ENCODE measurements at regions not wholly inside any gene's neighbourhood (a gene's known extent, or its start where the extent isn't known, plus 50 kb on each side); places are given as distances from the start of the nearest gene placed in this dataset.
A peak's percentile ranks its signal among the peaks of the same experiment; 100 is the strongest.

DNA sequence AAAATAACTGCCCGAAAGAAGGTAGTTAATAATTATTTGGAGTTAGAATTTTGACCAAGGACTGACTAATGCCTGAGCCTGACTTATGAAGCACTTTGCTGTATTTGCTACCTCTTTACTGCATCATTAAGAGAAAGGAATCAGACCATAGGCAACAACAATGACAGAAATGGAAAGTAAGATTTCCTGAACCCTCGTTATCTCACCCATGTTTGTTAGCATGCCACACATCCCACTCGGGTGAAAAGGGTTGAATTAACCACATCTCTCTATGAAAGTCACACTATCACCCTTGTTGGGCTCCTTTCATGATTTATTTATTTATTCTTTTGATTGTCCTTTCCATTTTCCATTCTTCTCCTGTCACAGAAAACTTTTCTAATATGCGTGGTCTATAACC, 59.6 kb downstream of the OLIG3 start:
- no peak for DNase-seq (ENCODE audit: low spot score)

DNA sequence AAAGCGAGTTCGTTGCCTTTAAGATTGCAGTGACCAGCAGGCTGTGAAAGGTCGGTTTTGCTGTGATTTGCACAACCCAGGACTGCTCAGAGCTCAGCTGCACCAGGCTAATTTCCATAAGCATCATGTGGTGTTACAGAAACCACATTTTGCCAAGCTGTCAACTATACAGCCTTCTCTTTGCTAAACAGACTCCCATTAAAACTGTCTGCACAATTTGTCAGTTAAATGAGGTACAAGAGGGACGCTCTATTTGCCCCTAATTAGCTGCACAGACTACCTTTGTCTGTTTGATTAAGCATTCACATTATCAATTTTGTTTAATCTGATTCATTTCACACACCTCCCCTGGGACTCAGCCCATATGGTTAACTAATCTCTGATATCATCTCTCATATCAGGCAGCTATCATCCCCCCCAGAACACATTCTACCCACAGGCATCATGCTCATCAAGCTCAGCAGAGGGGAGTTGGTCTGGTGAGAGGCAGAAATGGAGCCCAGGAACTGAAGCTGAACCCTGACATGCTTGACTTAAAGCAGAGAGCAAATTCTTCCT, 62.1 kb downstream of the OLIG3 start:
- DNase-seq (ENCODE audit: low spot score): no peak

DNA sequence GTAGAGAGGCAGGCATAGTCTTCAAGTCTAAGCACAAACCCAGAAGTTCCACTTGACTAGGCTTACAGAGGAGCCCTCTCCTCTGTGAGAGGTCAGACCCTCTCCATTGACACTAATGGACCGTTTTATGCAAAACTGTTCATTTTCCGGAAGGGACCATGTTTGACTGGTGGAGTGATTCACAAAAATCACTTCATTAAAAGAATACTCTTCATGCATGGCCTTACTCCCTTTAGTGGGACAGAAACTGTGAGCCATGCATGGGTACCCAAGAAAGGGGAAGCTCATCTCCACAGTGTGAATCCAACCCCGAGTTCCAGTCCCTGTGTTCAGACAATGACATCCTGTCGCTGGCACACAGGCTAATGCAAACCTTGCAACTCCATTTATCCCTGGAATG, 63.2 kb downstream of the OLIG3 start:
- no peak for DNase-seq (ENCODE audit: low spot score)

DNA sequence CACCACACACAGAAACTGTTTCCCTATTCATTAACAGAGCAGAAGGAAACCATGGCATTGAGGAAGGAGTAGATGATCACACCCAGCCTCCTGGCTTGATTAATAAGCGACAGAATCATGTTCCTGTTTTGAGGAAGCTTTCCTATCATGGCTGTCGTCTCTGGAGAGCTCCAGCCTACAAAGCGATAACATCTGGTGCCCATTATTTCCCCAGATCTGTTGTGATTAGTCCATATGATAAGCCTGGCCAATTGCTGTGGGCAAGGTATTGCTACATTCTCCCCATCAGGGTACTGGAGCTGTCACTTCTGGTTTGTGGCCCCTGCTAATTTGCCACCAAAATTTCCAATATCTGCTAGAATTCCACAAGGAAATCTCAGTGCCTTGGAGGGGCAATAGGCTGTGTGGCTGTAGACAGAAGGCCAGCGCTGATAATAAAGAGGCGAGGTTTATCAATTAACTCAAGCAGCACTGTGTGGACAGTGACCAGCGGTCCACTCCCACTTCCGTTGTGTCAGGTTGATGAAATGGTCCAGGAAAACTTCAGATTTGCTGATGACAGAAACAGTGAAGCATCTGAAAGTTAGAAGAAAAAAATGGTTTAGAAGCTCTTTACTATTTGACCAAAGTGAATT, 66.4 kb downstream of the OLIG3 start:
- no peak for DNase-seq (ENCODE audit: low spot score)

DNA sequence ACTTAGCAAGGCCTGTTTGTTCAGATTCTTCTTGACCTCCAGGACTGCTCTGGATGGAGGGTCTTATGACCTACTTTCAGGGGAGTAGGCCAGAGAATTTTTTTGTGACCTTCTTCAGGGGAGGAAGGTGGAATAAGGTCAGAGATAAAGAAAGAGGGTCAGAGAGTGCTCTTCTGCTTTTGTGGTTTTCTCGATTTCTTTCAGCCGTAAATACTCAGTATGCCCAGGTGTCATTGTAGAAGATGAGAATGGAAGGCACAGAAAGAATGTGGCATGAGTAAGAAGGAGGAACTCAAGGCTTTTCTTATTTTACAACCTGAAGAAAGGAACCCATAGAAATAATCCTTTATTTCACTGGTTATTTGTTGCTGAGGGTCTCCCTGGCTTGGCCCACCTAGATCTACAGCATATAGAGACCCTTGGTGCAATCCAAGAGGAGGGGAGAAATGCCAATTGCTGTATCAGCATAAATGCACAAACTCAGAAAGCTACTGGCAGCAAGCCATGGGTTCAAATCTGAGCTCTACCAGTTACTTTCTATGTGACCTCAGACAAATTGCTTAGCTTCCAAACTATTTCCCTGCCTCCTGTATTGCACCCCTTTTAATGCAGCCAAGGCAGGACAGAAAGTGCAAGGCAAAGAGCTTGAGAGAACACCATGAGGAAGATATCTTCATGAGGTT, 68.0 kb downstream of the OLIG3 start:
- no peak for DNase-seq (ENCODE audit: low spot score)

DNA sequence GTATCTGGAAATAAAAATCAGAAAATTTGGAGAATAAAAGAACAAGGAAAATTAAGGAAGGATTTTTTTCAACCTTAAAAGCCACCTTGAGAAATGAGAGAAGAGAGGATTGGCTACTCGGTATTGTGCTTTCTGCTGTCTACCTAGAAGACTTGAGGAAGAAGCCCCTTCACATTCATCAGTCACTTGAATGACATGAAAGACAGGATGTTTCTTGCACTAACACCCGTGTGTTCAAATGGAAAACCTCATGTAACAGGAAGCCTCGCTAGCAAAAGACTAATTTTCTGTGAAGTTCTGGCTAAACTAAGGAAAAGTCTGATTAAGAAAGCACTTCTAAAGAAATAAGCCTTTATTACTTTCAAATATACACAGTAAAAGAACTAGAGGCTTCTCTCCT, 69.9 kb downstream of the OLIG3 start:
- peak; percentile 14 for DNase-seq (ENCODE audit: low spot score)

DNA sequence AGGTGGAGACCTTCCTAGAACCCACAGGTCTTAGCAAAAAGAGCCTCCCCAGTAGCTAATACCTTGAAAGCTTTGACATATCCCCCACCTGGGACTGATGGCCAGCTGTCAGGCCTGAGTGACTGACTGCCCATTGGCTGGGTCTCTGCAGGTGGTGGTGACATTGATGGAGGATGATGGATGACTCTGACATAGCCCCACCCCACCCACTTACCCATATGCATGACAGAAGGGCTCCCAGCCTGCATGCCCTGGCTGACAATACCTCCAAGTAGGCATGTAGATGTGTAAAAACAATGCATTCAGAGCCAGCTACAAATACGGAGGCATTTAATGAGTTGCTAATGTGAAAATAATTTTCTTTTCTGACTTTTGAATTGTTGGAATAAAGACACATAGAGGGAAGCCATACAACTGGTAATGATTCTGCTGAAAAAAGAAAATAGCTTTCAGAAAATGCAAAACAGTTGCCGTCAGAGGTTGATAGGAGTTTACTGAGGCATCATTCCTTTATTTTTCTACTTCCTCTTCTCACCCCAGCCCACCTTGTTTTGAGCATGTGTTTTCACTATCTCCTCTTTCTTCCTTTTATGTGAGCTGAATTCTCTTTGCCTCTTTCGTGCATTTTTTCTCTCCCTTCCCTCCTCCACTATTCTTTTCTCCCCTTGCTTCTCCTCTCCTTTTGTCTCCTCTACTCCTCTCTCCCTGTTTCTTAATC, 70.6 kb downstream of the OLIG3 start:
- DNase-seq (ENCODE audit: low spot score): no peak

DNA sequence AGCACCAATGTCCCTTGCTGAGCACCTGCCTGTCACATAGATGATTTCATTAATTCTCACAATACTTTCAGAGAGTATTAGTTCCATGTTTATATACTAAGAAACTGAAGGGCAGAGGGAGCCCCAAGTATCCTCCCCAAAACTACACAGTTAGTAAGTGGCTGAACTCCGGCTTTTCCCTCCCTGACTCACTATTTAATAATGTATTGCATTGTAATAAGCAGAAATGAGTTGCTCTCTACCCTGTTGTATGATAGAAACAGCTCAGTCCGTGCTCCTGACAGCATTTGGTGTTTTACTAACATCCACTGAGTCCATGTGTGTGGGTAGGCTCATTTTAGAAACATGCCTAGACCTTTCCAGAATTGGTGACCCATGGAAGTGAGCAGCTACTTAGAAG, 76.8 kb downstream of the OLIG3 start:
- DNase-seq (ENCODE audit: low spot score): no peak

DNA sequence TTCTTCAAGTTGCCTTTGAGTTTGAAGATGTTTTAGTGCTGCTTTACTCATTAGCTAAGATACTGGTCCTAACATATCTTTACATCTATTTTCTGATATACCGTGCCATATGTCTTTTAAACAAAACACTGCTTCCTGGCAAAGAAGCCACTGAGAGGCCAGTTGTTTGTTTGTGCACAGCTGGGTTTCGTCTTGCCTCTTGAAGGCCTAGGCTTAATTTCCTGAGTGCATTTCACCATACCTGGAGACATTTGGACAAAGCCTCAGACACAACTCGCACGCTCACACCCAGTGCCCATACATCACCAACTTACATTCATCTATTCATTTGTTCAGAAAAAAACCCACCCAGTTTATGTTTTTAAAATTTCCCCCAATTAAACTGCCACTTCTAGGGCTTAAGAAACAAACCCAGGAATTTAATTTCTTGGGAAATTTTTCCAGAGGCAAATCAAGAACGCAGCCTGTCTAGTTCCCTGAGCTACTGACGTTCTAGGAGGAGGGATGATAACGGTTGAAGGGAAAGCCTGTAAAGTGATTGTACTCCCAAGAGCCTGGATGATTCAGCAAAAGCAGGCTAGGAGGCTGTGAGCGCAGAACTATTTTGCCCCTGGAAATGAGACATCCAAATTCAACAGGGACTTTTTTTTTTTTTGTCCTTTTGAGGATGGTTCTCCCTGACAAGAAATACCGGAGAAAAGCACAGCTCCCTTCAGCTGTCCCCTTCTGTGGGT, 77.7 kb downstream of the OLIG3 start:
- DNase-seq (ENCODE audit: low spot score): no peak

DNA sequence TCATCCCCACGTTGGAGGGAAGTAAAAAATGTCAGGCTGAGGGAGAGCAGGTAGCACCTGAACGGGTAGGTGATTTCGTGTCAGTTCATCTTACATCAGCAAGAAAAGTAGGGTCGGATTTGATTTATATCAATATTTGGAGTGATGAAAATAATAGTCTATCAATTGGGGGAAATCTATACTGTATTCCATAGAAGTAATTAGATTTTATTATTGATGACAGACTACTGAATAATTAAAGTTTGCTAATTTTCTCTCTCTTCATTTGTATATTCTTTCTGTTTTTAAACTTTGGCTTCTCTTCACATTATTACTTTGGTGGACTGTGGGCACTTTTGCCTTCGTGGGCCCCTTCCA, 78.4 kb downstream of the OLIG3 start:
- no peak for DNase-seq (ENCODE audit: low spot score)

DNA sequence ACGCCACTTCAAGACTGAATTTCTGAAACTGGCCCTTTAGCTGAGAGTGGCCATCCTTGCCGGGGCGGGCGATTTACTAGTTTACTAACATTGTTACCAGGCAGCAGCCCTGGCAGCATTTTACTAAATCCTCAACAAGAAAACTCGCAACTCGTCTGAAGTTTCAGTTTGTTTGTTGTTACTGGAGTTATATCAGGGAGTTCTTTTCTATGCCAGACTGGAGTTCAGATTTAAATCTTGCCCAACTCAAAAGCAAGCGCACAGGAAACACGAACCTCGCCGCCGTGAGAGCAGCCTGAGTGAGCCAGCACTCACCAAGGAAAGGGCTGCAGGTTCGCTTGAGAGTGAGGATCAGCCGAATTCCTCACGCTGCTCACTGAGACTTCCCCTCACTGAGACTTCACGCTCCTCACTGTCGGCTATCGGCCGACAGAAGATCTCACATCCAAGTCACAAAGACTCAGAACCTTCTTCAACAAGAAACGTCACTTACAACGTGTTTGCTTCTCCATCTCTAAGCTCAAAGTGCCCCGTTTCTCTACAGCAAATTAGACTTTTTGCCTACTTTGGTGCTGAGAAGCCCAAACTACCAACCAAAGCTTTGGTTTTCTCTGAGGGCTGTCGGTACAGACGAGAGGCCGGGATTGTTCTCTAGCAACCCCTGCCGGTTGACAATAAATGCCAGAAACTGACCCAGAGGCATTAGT, 78.9 kb downstream of the OLIG3 start:
- DNase-seq (ENCODE audit: low spot score): peak; percentile 81

DNA sequence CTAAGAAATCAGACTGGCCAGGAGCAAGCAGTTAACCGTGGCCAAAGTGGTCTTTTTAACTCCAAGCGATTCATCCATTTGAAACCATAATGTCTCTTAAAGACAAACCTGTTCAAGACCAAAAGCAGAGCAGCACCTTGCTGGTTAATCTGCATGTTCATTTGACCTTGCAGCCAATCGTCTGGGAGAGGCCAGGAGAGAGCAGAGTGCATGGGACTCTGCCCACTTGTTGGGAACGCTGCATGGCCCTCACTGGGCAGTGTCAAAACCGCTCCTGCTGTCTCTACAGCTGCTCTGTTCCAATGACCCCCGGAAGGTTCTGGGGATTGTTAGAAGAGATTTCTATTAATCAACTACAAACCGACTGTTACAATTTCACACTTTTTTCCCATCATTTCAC, 79.6 kb downstream of the OLIG3 start:
- no peak for DNase-seq (ENCODE audit: low spot score)

DNA sequence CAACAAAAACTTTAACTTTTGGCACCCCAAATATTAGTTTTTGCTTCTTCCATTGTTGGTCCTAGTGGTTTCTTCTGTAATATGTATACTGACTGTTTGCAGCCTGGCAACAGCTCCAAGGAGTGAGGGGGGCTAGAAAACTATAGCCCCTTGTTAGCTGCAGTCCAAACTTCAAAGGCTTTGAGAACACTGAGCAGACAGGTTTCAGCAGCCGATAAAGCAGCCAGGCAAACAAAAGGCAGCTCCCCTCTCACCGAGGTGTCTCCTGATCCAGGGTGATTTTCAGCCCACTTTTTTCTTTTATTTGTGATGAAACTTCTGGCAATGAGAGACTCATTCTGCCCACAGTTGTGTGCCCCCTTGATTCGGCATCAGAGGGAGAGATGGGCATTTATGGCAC, 80.7 kb downstream of the OLIG3 start:
- DNase-seq (ENCODE audit: low spot score): no peak

DNA sequence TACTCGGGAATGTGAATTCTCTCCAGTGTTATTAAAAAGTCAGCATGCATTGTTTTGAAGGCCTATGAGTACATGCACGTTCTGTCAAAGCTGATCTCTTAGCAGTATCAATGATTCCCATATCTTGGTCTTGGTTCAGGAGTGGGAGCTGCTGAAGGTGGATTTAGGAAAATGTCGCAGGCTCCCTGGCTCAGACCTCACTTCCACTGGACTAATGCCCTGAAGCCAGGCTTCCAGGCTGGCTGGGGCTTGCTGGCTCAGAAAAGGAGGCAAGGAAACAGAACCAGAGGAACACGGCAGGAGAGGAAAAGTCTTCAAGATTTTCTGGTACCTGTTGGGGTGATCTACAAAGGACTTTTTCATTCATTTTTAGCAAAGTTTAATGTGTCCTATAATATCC, 81.6 kb downstream of the OLIG3 start:
- no peak for DNase-seq (ENCODE audit: low spot score)

DNA sequence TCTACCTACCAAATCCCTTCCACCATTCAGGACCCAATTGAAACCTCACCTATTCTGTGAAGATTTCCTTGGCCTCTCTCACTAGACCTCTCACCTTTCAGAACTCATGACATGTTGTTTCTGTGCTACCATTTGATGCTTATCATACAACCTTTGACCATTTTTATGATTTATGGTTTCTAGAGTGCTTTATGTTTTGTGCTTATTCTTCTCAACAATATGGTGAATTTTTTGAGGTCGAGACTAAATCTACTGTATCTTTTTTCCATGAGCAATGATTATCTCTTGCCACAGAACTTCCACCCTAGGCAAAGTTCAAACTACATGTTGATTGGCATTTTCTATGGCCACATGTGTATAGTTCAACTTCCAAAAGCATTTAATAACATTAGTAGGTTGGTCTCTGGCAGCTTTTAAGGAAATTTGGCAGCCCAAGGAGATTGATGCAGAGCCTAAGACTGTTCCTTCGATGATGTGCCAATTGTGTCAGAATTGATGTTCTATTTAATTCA, 84.9 kb downstream of the OLIG3 start:
- no peak for DNase-seq (ENCODE audit: low spot score)

DNA sequence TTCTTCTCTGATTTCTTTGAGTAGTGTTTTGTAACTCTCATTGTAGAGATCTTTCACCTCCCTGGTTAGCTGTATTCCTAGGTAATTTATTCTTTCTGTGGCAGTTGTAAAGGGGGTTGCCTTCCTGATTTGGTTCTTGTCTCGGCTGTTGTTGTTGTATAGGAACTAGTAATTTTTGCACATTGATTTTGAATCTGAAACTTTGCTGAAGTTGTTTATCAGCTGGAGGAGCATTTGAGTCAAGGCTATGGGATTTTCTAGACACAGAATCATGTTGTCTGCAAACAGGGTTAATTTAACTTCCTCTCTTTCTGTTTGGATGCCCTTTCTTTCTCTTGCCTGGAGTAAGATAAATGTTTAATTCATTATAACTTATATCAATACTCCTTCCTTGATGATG, 86.4 kb downstream of the OLIG3 start:
- no peak for DNase-seq (ENCODE audit: low spot score)

DNA sequence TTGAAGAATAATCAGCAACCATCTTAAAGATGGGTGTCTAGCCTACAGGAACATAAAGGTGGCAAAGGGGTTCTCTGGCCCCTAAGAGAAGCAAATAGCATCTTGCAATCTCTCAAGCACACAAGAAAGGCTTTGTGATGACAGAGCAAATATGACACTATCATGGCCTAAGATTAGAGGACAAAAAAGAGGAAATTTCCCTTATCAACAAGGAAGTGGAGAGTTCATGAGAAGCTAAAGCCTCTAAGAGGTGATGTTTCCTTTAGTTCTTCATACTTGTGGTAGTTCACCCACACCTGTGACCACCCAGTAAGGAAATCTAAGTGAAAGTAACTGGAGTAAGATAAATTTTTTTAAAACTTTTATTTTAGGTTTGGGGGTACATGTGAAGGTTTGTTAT, 88.4 kb downstream of the OLIG3 start:
- DNase-seq (ENCODE audit: low spot score): no peak

DNA sequence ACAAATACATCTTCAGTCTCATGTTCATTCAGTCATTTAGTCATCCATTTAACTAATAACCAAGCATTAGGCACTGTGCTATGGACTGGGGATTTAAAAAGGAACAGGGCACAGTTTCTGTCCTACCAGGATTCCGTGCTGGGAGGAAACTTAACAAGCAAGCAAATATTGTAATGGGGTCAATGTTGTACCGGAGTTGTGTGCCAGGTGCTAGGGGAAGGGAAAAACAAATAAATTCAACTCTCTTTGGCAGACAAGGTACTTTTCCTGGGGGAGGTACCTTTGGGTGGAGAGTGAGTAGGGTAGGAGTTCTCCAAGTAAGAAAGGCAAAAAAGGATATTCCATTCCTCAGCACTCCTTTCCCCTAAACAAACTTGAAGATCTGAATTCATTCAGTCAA, 90.3 kb downstream of the OLIG3 start:
- DNase-seq (ENCODE audit: low spot score): no peak

DNA sequence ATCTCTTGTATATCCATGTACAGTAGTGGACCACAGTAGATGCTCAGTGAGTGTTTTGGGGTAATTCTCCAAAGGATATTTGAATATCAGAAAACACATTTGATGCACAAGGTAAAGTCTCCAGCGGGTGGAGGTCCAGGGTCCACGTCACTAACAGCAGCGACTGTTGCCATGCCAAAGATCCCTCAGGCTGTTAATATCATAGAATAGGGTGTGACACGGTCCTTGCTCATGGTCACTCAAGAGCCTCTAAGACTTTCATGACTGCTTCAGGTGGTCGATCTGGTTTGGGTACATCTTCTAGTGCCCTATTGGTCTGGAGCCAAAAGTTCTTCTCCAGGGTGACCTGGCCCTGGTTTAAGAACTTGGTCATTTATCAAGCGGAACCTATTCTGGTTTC, 90.8 kb downstream of the OLIG3 start:
- no peak for DNase-seq (ENCODE audit: low spot score)

DNA sequence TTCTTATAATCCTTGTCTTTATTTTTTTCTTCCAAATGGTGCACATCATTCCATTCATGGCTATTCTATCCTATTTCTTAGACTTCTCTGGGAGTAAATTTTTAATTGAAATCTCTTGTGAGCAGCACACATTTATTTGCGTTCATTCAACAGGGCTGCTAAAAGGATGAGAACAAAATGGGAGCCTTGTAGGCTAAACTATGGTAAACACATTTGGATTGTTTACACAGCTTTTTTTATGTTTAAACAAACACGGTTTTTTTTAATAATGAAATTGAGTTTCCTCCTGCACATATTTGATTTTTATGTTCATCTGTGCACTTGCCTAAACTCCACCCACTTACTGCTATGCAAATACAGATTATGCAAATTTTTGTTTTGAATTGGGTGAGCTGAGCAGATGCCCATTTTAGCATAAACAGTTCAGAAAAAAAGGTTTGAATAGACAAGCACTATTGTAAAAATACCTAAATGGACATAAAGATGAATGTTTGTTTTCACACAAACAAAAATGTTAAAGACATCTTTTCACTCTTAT, 92.0 kb downstream of the OLIG3 start:
- no peak for DNase-seq (ENCODE audit: low spot score)

DNA sequence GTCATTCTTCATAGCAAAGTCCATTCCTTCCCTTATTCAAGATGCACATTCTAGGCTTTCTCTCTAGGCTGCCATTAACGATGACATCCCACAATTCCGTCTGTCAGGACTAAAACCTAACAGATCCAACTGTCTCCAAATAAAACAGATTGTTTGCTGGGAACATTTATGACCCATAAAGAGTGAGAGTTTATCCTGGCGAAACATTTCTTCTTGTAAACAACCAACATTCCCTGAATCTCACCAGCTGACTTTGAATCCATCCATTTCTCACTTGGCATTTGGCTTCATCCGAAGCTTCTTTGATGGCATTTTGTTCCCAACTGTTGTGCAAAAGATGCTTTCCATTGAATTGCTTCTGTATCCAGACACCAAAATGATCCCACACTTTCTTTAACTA, 93.1 kb downstream of the OLIG3 start:
- no peak for DNase-seq (ENCODE audit: low spot score)
